Right lobe of liver (tissue), 4 donors: ENCODE measurements at regions not wholly inside any gene's neighbourhood (a gene's known extent, or its start where the extent isn't known, plus 50 kb on each side); places are given as distances from the start of the nearest gene placed in this dataset.

Experiments
- POLR2A ChIP-seq: fragments of 450-650 bp; IDR thresholded peaks from one replicate; pipeline ENCODE4 v1.6.1; 2017; ENCODE audit warnings: antibody characterized with exemption, mild to moderate bottlenecking
- TF ChIP-seq, protein P1 (sequence below), 4 donors: fragments of 200-600 bp in 3 of 4; fragments of 450-650 bp in 1 of 4; IDR thresholded peaks; one replicate each; pipeline versions ENCODE4 v1.5.1 to v1.8.0; 2016 to 2022; ENCODE audit warnings: antibody characterized with exemption in 4 of 4, mild to moderate bottlenecking in 2 of 4
- donor health status: DM: no; HTN: no; CAD: no.
- donor health status: DM: no; HTN: no; CAD: no.
- donor health status: DM: no; HTN: yes; CAD: no.

DNA sequence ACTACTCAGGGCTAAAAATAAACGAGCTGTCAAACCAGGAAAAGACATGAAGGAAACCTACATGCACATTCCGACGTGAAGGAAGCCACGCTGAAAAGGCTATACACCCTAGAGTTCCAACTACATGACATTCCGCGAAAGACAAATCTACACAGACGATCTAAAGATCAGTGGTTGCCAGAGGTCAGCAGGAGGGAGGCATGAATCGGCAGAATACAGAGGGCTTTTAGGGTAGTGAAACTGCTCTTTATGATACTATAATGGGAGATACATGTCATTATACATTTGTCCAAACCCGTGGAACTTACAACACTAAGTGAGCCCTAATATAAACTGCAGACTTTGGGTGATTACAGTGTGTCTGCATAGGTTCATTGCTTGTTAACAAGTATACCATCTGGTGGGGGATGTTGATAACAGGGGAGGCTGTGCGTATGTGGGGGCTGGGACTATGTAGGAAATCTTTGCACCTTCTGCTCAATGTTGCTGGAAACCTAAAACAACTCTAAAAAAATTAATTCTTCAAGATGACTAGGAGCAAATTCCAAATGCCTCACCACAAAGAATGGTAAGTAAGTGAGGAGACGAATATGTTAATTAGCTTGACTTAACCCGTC is 132.2 kb upstream of the CDH4 start:
- TF ChIP-seq, protein P1, sequence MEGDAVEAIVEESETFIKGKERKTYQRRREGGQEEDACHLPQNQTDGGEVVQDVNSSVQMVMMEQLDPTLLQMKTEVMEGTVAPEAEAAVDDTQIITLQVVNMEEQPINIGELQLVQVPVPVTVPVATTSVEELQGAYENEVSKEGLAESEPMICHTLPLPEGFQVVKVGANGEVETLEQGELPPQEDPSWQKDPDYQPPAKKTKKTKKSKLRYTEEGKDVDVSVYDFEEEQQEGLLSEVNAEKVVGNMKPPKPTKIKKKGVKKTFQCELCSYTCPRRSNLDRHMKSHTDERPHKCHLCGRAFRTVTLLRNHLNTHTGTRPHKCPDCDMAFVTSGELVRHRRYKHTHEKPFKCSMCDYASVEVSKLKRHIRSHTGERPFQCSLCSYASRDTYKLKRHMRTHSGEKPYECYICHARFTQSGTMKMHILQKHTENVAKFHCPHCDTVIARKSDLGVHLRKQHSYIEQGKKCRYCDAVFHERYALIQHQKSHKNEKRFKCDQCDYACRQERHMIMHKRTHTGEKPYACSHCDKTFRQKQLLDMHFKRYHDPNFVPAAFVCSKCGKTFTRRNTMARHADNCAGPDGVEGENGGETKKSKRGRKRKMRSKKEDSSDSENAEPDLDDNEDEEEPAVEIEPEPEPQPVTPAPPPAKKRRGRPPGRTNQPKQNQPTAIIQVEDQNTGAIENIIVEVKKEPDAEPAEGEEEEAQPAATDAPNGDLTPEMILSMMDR (IDR thresholded peaks at IDR 0.05) = no peak
- no peak for TF ChIP-seq POLR2A
